ENCODE measurements at regions not wholly inside any gene's neighbourhood (a gene's known extent, or its start where the extent isn't known, plus 50 kb on each side); places are given as distances from the start of the nearest gene placed in this dataset.
A peak's percentile ranks its signal among the peaks of the same experiment; 100 is the strongest.

- ATAC-seq (replicated peaks in 6 of 8) = peak in 1 of 8 experiments; percentile 11
- in situ Hi-C loops (cut with MboI; ENCODE audit: low pct_unique_long_range_greater_than_20kb in 2 of 9, low sequenced_read_pairs in 9 of 9, unreplicated experiment in 9 of 9) = no loop called here
- H3K27ac ChIP-seq = no peak overlapping the region
- no peaks in the 10 kb centered on the region for H3K4me1 ChIP-seq (replicated peaks in 1 of 2)
- H3K4me3 ChIP-seq = no peak overlapping the region
- 60 to 94% (median 88%) methylated on average over 1 to 21 of the region's 26 CpGs; no CpG with 5 or more reads in 4 of the 10 experiments for WGBS, 10 experiments
These were observed 1134.1 kb downstream of the BRD1 start for GRCh38 chr22:48693377-48694135.

GRCh38 chr22:48692734-48693376, 1134.8 kb downstream of the BRD1 start:
- no peak for ATAC-seq (replicated peaks in 6 of 8)
- Histone ChIP-seq H3K27ac (no peak overlapping the region), H3K4me3 (no peak overlapping the region), H3K4me1 (replicated peaks in 1 of 2) (no peaks in the 10 kb centered on the region)
- WGBS, 10 experiments = 59 to 100% (median 78%) methylated on average over 3 to 20 of the region's 31 CpGs; no CpG with 5 or more reads in 3 of the 10 experiments
- in situ Hi-C loops (cut with MboI; ENCODE audit: low pct_unique_long_range_greater_than_20kb in 2 of 9, low sequenced_read_pairs in 9 of 9, unreplicated experiment in 9 of 9) = no loop called here

- Histone ChIP-seq H3K4me3 (no peak overlapping the region), H3K27ac (no peak overlapping the region), H3K4me1 (replicated peaks in 1 of 2) (no peaks in the 10 kb centered on the region)
- WGBS, 10 experiments = 24 to 81% (median 48%) methylated on average over 3 to 10 of the region's 21 CpGs; no CpG with 5 or more reads in 6 of the 10 experiments
- ATAC-seq (replicated peaks in 6 of 8) = no peak
- in situ Hi-C loops (cut with MboI; ENCODE audit: low pct_unique_long_range_greater_than_20kb in 2 of 9, low sequenced_read_pairs in 9 of 9, unreplicated experiment in 9 of 9) = no loop called here
These were observed 1136.2 kb downstream of the BRD1 start for GRCh38 chr22:48691431-48691851.

- 20 to 100% (median 63%) methylated on average over 1 to 10 of the region's 24 CpGs; no CpG with 5 or more reads in 6 of the 10 experiments for WGBS, 10 experiments
- Histone ChIP-seq H3K4me3 (no peak overlapping the region), H3K4me1 (replicated peaks in 1 of 2) (no peaks in the 10 kb centered on the region), H3K27ac (no peak overlapping the region)
- no peak for ATAC-seq (replicated peaks in 6 of 8)
- in situ Hi-C loops (cut with MboI; ENCODE audit: low pct_unique_long_range_greater_than_20kb in 2 of 9, low sequenced_read_pairs in 9 of 9, unreplicated experiment in 9 of 9) = no loop called here
These were observed 1136.9 kb downstream of the BRD1 start for GRCh38 chr22:48690583-48691317.

GRCh38 chr22:48689206-48689605, 1138.5 kb downstream of the BRD1 start:
- in situ Hi-C loops (cut with MboI; ENCODE audit: low pct_unique_long_range_greater_than_20kb in 2 of 9, low sequenced_read_pairs in 9 of 9, unreplicated experiment in 9 of 9) = no loop called here
- WGBS, 10 experiments = 54 to 93% (median 73%) methylated on average over 1 to 4 of the region's 18 CpGs; no CpG with 5 or more reads in 6 of the 10 experiments
- no peak for ATAC-seq (replicated peaks in 6 of 8)
- H3K27ac ChIP-seq = no peak overlapping the region
- H3K4me1 ChIP-seq (replicated peaks in 1 of 2) = no peaks in the 10 kb centered on the region
- H3K4me3 ChIP-seq = no peak overlapping the region

GRCh38 chr22:48688366-48688765, 1139.3 kb downstream of the BRD1 start:
- ATAC-seq (replicated peaks in 6 of 8) = no peak
- no peak overlapping the region for H3K4me3 ChIP-seq
- in situ Hi-C loops (cut with MboI; ENCODE audit: low pct_unique_long_range_greater_than_20kb in 2 of 9, low sequenced_read_pairs in 9 of 9, unreplicated experiment in 9 of 9) = no loop called here
- no peak overlapping the region for H3K27ac ChIP-seq
- H3K4me1 ChIP-seq (replicated peaks in 1 of 2) = no peaks in the 10 kb centered on the region
- 33 to 100% (median 63%) methylated on average over 1 to 3 of the region's 4 CpGs; no CpG with 5 or more reads in 4 of the 10 experiments for WGBS, 10 experiments

GRCh38 chr22:48687606-48688005, 1140.1 kb downstream of the BRD1 start:
- no peak overlapping the region for H3K27ac ChIP-seq
- 17 to 82% (median 54%) methylated on average over 1 to 4 of the region's 6 CpGs; no CpG with 5 or more reads in 3 of the 10 experiments for WGBS, 10 experiments
- H3K4me1 ChIP-seq (replicated peaks in 1 of 2) = no peaks in the 10 kb centered on the region
- in situ Hi-C loops (cut with MboI; ENCODE audit: low pct_unique_long_range_greater_than_20kb in 2 of 9, low sequenced_read_pairs in 9 of 9, unreplicated experiment in 9 of 9) = no loop called here
- ATAC-seq (replicated peaks in 6 of 8) = no peak
- H3K4me3 ChIP-seq = no peak overlapping the region

GRCh38 chr22:48686694-48687302, 1140.9 kb downstream of the BRD1 start:
- 0 to 95% (median 25%) methylated on average over 1 to 2 of the region's 2 CpGs; no CpG with 5 or more reads in 2 of the 10 experiments for WGBS, 10 experiments
- in situ Hi-C loops (cut with MboI; ENCODE audit: low pct_unique_long_range_greater_than_20kb in 2 of 9, low sequenced_read_pairs in 9 of 9, unreplicated experiment in 9 of 9) = no loop called here
- ATAC-seq (replicated peaks in 6 of 8) = no peak
- H3K27ac ChIP-seq = no peak overlapping the region
- no peaks in the 10 kb centered on the region for H3K4me1 ChIP-seq (replicated peaks in 1 of 2)
- H3K4me3 ChIP-seq = no peak overlapping the region

GRCh38 chr22:48685767-48686166, 1141.9 kb downstream of the BRD1 start:
- WGBS, 10 experiments = 0 to 100% (median 14%) methylated on average over 1 to 2 of the region's 17 CpGs; no CpG with 5 or more reads in 5 of the 10 experiments
- Histone ChIP-seq H3K27ac (no peak overlapping the region), H3K4me1 (replicated peaks in 1 of 2) (no peaks in the 10 kb centered on the region), H3K4me3 (no peak overlapping the region)
- ATAC-seq (replicated peaks in 6 of 8) = no peak
- in situ Hi-C loops (cut with MboI; ENCODE audit: low pct_unique_long_range_greater_than_20kb in 2 of 9, low sequenced_read_pairs in 9 of 9, unreplicated experiment in 9 of 9) = no loop called here

GRCh38 chr22:48683640-48684039, 1144.0 kb downstream of the BRD1 start:
- in situ Hi-C loops (cut with MboI; ENCODE audit: low pct_unique_long_range_greater_than_20kb in 2 of 9, low sequenced_read_pairs in 9 of 9, unreplicated experiment in 9 of 9) = no loop called here
- WGBS, 10 experiments = 50 to 100% (median 66%) methylated on average over 1 to 7 of the region's 9 CpGs; no CpG with 5 or more reads in 2 of the 10 experiments
- Histone ChIP-seq H3K27ac (no peak overlapping the region), H3K4me1 (replicated peaks in 1 of 2) (no peaks in the 10 kb centered on the region), H3K4me3 (no peak overlapping the region)
- no peak for ATAC-seq (replicated peaks in 6 of 8)

GRCh38 chr22:48682504-48682903, 1145.2 kb downstream of the BRD1 start:
- peak in 2 of 8 experiments; percentile 37 to 92 for ATAC-seq (replicated peaks in 6 of 8)
- in situ Hi-C loops (cut with MboI; ENCODE audit: low pct_unique_long_range_greater_than_20kb in 2 of 9, low sequenced_read_pairs in 9 of 9, unreplicated experiment in 9 of 9) = no loop called here
- Histone ChIP-seq H3K4me3 (no peak overlapping the region), H3K27ac (no peak overlapping the region), H3K4me1 (replicated peaks in 1 of 2) (no peaks in the 10 kb centered on the region)
- WGBS, 10 experiments = 39 to 88% (median 68%) methylated on average over 1 to 11 of the region's 11 CpGs; no CpG with 5 or more reads in 1 of the 10 experiments

GRCh38 chr22:48680601-48681000, 1147.1 kb downstream of the BRD1 start:
- in situ Hi-C loops (cut with MboI; ENCODE audit: low pct_unique_long_range_greater_than_20kb in 2 of 9, low sequenced_read_pairs in 9 of 9, unreplicated experiment in 9 of 9) = no loop called here
- ATAC-seq (replicated peaks in 6 of 8) = no peak
- Histone ChIP-seq H3K4me1 (replicated peaks in 1 of 2) (no peaks in the 10 kb centered on the region), H3K4me3 (no peak overlapping the region), H3K27ac (no peak overlapping the region)
- 8 to 79% (median 36%) methylated on average over 2 to 5 of the region's 11 CpGs; no CpG with 5 or more reads in 6 of the 10 experiments for WGBS, 10 experiments
